AG20443 (cell line): ENCODE measurements at regions not wholly inside any gene's neighbourhood (a gene's known extent, or its start where the extent isn't known, plus 50 kb on each side); places are given as distances from the start of the nearest gene placed in this dataset.

Source experiments
- DNase-seq: peaks from one replicate; pipeline ENCODE4 v3.0.0; 2012; ENCODE audit warnings: low spot score, mixed read lengths

- DNase-seq, result no peak
Observed at GRCh38 chr4:187181054-187181453, 457.4 kb upstream of the FAT1 start.

- DNase-seq, result no peak
Observed at GRCh38 chr4:187183346-187183745, 459.7 kb upstream of the FAT1 start.

GRCh38 chr4:187183826-187184225, 460.2 kb upstream of the FAT1 start:
- no peak for DNase-seq

GRCh38 chr4:187184508-187184907, 460.9 kb upstream of the FAT1 start:
- no peak for DNase-seq

- no peak for DNase-seq
Observed at GRCh38 chr4:187188118-187188517, 464.5 kb upstream of the FAT1 start.

GRCh38 chr4:187188741-187189140, 465.1 kb upstream of the FAT1 start:
- no peak for DNase-seq

- DNase-seq, result no peak
Observed at GRCh38 chr4:187190390-187190789, 466.7 kb upstream of the FAT1 start.

GRCh38 chr4:187191676-187192075, 468.0 kb upstream of the FAT1 start:
- no peak for DNase-seq

- no peak for DNase-seq
Observed at GRCh38 chr4:187192266-187192665, 468.6 kb upstream of the FAT1 start.

GRCh38 chr4:187193141-187193540, 469.5 kb upstream of the FAT1 start:
- DNase-seq, result no peak

- DNase-seq, result no peak
Observed at GRCh38 chr4:187204389-187204918, 480.8 kb upstream of the FAT1 start.

- no peak for DNase-seq
Observed at GRCh38 chr4:187207931-187208330, 484.3 kb upstream of the FAT1 start.

- DNase-seq, result no peak
Observed at GRCh38 chr4:187208651-187209050, 485.0 kb upstream of the FAT1 start.

- DNase-seq, result peak; percentile 76
Observed at GRCh38 chr4:187209921-187210613, 486.4 kb upstream of the FAT1 start.

- no peak for DNase-seq
Observed at GRCh38 chr4:187212446-187213080, 488.9 kb upstream of the FAT1 start.

GRCh38 chr4:187215438-187215837, 491.8 kb upstream of the FAT1 start:
- DNase-seq, result no peak

GRCh38 chr4:187218705-187219245, 495.1 kb upstream of the FAT1 start:
- DNase-seq, result no peak

GRCh38 chr4:187224560-187224959, 500.9 kb upstream of the FAT1 start:
- DNase-seq, result no peak

GRCh38 chr4:187227907-187228704, 504.4 kb upstream of the FAT1 start:
- DNase-seq, result no peak

GRCh38 chr4:187232196-187232595, 508.5 kb upstream of the FAT1 start:
- no peak for DNase-seq

- no peak for DNase-seq
Observed at GRCh38 chr4:187232796-187233195, 509.1 kb upstream of the FAT1 start.

- DNase-seq, result no peak
Observed at GRCh38 chr4:187235456-187236170, 512.0 kb upstream of the FAT1 start.
